SK-N-SH (cell line): ENCODE measurements at regions not wholly inside any gene's neighbourhood (a gene's known extent, or its start where the extent isn't known, plus 50 kb on each side); places are given as distances from the start of the nearest gene placed in this dataset.

Source experiments
- CTCF ChIA-PET: fragments of 300-600, 350-600 bp; formaldehyde crosslinking; extraction: SDS; loops from one replicate; lab custom pipeline; 2021; lab: Yijun Ruan, JAX
- POLR2A ChIA-PET: fragments of 350-600 bp; sonication (Branson Sonifier 250); formaldehyde crosslinking; extraction: SDS; loops from one replicate; lab custom pipeline; 2020; ENCODE audit warnings: antibody characterized with exemption, inconsistent platforms; lab: Yijun Ruan, JAX
- DNase-seq: peaks from one replicate; pipeline ENCODE4 v3.0.0; 2012
- H2AFZ ChIP-seq: fragments of 200-600 bp; sonication (generic); 2 replicates; pipeline ENCODE4 v1.8.1; 2016; ENCODE audit warnings: antibody characterized with exemption, mild to moderate bottlenecking, low read depth
- H3F3A ChIP-seq: fragments of 200-600 bp; sonication (generic); replicated peaks from 2 replicates; pipeline ENCODE3; 2016; ENCODE audit warnings: antibody characterized with exemption, mild to moderate bottlenecking; ENCODE audit not compliant: insufficient read depth
- H3K27ac ChIP-seq, 2 experiments: fragments of 200-500 bp in 1 of 2; fragments of 200-600 bp in 1 of 2; sonication (Bioruptor generic) in 1 of 2; sonication (generic), shearing (Covaris generic) in 1 of 2; 2 replicates each; pipeline versions ENCODE4 v1.5.1 to v1.6.1; 2014 to 2016; ENCODE audit warnings: low read depth in 2 of 2, inconsistent platforms in 1 of 2, low read length in 1 of 2, mild to moderate bottlenecking in 1 of 2, mixed read lengths in 1 of 2
- H3K27me3 ChIP-seq: fragments of 200-600 bp; sonication (generic), shearing (Covaris generic); 2 replicates; pipeline ENCODE4 v1.6.1; 2016; ENCODE audit warnings: mixed run types; ENCODE audit not compliant: insufficient read depth
- H3K36me3 ChIP-seq, 2 experiments: fragments of 200-500 bp in 1 of 2; fragments of 200-600 bp in 1 of 2; sonication (Bioruptor generic) in 1 of 2; sonication (generic) in 1 of 2; replicated peaks in 1 of 2; 2 replicates each; pipeline versions ENCODE3 to v1.5.1; 2014 to 2016; ENCODE audit warnings: low read length in 1 of 2, mild to moderate bottlenecking in 1 of 2; ENCODE audit not compliant: insufficient read depth in 2 of 2, control insufficient read depth in 1 of 2
- H3K4me1 ChIP-seq, 2 experiments: fragments of 200-500 bp in 1 of 2; fragments of 200-600 bp in 1 of 2; sonication (Bioruptor generic) in 1 of 2; sonication (generic), shearing (Covaris generic) in 1 of 2; 2 replicates each; pipeline versions ENCODE4 v1.5.1 to v1.6.1; 2014 to 2016; ENCODE audit warnings: low read depth in 1 of 2, low read length in 1 of 2, mixed run types in 1 of 2; ENCODE audit not compliant: insufficient read depth in 2 of 2, control insufficient read depth in 1 of 2
- H3K4me2 ChIP-seq: fragments of 200-600 bp; sonication (generic), shearing (Covaris generic); 2 replicates; pipeline ENCODE4 v1.6.1; 2017; ENCODE audit warnings: mixed run types
- H3K4me3 ChIP-seq, 2 experiments: fragments of 200-500 bp in 1 of 2; fragments of 200-600 bp in 1 of 2; sonication (Bioruptor generic) in 1 of 2; sonication (generic), shearing (Covaris generic) in 1 of 2; 2 replicates each; pipeline versions ENCODE4 v1.5.1 to v1.8.1; 2014 to 2016; ENCODE audit warnings: low read depth in 2 of 2, inconsistent platforms in 1 of 2, low read length in 1 of 2, mild to moderate bottlenecking in 1 of 2, mixed read lengths in 1 of 2, moderate library complexity in 1 of 2
- H3K79me2 ChIP-seq: fragments of 200-600 bp; sonication (generic); 2 replicates; pipeline ENCODE4 v1.8.1; 2017; ENCODE audit warnings: mild to moderate bottlenecking; ENCODE audit not compliant: insufficient read depth
- H3K9ac ChIP-seq: fragments of 200-600 bp; sonication (generic); 2 replicates; pipeline ENCODE4 v1.6.1; 2017; ENCODE audit warnings: mixed run types
- H3K9me2 ChIP-seq: fragments of 200-600 bp; sonication (generic); 2 replicates; pipeline ENCODE4 v1.6.1; 2017; ENCODE audit warnings: mixed run types
- H3K9me3 ChIP-seq: fragments of 200-600 bp; sonication (generic); 2 replicates; pipeline ENCODE4 v1.6.1; 2017; ENCODE audit warnings: mixed run types, mild to moderate bottlenecking, moderate library complexity
- H4K20me1 ChIP-seq: fragments of 200-600 bp; sonication (generic); 2 replicates; pipeline ENCODE4 v1.6.1; 2017; ENCODE audit warnings: mild to moderate bottlenecking, mixed run types; ENCODE audit not compliant: insufficient read depth
- CHD2 ChIP-seq: fragments of 150-350 bp; IDR thresholded peaks from 2 replicates; pipeline ENCODE4 v1.6.1; 2018; ENCODE audit warnings: low read length; ENCODE audit not compliant: partially characterized antibody
- CTCF ChIP-seq: fragments of 200-600 bp; sonication (generic); IDR thresholded peaks from 2 replicates; pipeline ENCODE4 v1.6.1; 2017; ENCODE audit warnings: antibody characterized with exemption, mild to moderate bottlenecking, moderate library complexity
- FOXM1 ChIP-seq: IDR thresholded peaks from 2 replicates; pipeline ENCODE4 v1.4.0; 2012; ENCODE audit warnings: low read depth, mild to moderate bottlenecking
- GATA2 ChIP-seq: sonication (generic); formaldehyde crosslinking; IDR thresholded peaks from 2 replicates; pipeline ENCODE4 v1.5.0; 2020; ENCODE audit warnings: mild to moderate bottlenecking, missing genetic modification reagents
- JUND ChIP-seq: IDR thresholded peaks from 2 replicates; pipeline ENCODE4 v1.4.0; 2012
- MAX ChIP-seq: IDR thresholded peaks from 2 replicates; pipeline ENCODE4 v1.4.0; 2012; ENCODE audit warnings: low read depth
- MXI1 ChIP-seq: IDR thresholded peaks from 2 replicates; pipeline ENCODE4 v1.6.1; 2012; ENCODE audit warnings: mild to moderate bottlenecking, low read depth, low read length, improper control_type of control experiment
- POLR2AphosphoS5 ChIP-seq: IDR thresholded peaks from 2 replicates; pipeline ENCODE4 v1.6.1; 2012; ENCODE audit warnings: low read depth, low read length
- RAD21 ChIP-seq: IDR thresholded peaks from 2 replicates; pipeline ENCODE4 v1.6.1; 2012; ENCODE audit warnings: mild to moderate bottlenecking, low read length
- RFX5 ChIP-seq: IDR thresholded peaks from 2 replicates; pipeline ENCODE4 v1.6.1; 2012; ENCODE audit warnings: mild to moderate bottlenecking, improper control_type of control experiment, low read length
- RXRA ChIP-seq: IDR thresholded peaks from 2 replicates; pipeline ENCODE4 v1.4.0; 2012; ENCODE audit warnings: low read depth, mild to moderate bottlenecking, borderline replicate concordance
- SIN3A ChIP-seq: IDR thresholded peaks from 2 replicates; pipeline ENCODE4 v1.6.1; 2012; ENCODE audit warnings: low read depth, mild to moderate bottlenecking, low read length, moderate library complexity, borderline replicate concordance
- SMC3 ChIP-seq: IDR thresholded peaks from 2 replicates; pipeline ENCODE4 v1.6.1; 2012; ENCODE audit warnings: low read depth, low read length, improper control_type of control experiment
- TAF1 ChIP-seq: IDR thresholded peaks from 2 replicates; pipeline ENCODE4 v1.6.1; 2012; ENCODE audit warnings: low read depth, mild to moderate bottlenecking, low read length, moderate library complexity, borderline replicate concordance
- TCF12 ChIP-seq: IDR thresholded peaks from 2 replicates; pipeline ENCODE4 v1.4.0; 2012
- TEAD4 ChIP-seq: IDR thresholded peaks from 2 replicates; pipeline ENCODE4 v1.4.0; 2012; ENCODE audit warnings: mild to moderate bottlenecking, borderline replicate concordance; ENCODE audit not compliant: insufficient read depth
- USF1 ChIP-seq: IDR thresholded peaks from 2 replicates; pipeline ENCODE4 v1.4.0; 2012; ENCODE audit warnings: low read depth, borderline replicate concordance
- YY1 ChIP-seq: IDR thresholded peaks from 2 replicates; pipeline ENCODE4 v1.4.0; 2012; ENCODE audit warnings: low read depth, mild to moderate bottlenecking
- ZBTB33 ChIP-seq: IDR thresholded peaks from 2 replicates; pipeline ENCODE4 v1.4.0; 2012; ENCODE audit warnings: low read depth, borderline replicate concordance
- WGBS: methylation state at CpG from one replicate; pipeline ENCODE4 v1.1.6; 2017; ENCODE audit warnings: low lambda C conversion rate; 5-methylcytosine and 5-hydroxymethylcytosine counted together
- TF ChIP-seq, protein P1 (sequence below): IDR thresholded peaks from 2 replicates; pipeline ENCODE4 v1.6.1; 2012; ENCODE audit warnings: mild to moderate bottlenecking, low read depth, low read length, moderate library complexity

DNA sequence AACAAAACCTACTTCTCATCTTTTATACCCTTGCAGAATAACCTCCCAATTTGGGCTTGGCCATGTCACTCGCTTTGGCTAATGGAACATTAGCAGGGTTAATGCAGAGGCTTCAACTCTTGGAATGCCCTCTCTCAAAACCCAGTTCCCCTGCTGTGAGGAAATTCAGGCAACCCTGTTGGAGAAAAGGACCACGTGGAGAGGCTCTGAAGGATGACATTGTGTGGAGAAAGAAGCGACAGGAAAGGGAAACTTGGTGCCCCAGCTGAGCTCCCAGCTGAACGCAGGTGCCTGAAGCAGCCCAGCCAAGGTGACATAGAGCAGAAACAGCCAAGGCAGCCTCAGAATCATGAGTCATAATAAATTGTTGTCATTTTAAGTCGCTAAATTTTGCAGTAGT, 214.2 kb upstream of the GHITM start:
- no peaks in the 10 kb centered on the region for H3K4me1 ChIP-seq
- no peak overlapping the region for H3K9ac ChIP-seq
- H3K4me2 ChIP-seq: no peak overlapping the region
- no peak overlapping the region for H3K27ac ChIP-seq
- H3K4me3 ChIP-seq: no peak overlapping the region
- POLR2A ChIA-PET: no interaction called here
- DNase-seq: no peak
- H4K20me1 ChIP-seq: no peaks in the 10 kb centered on the region
- no peaks in the 10 kb centered on the region for H3K27me3 ChIP-seq
- no peak overlapping the region for H2AFZ ChIP-seq
- no peaks in the 10 kb centered on the region for H3F3A ChIP-seq
- CTCF ChIA-PET: no interaction called here
- 26% methylated on average over 5 of the region's 5 CpGs for WGBS
- no peaks in the 10 kb centered on the region for H3K79me2 ChIP-seq
- TF ChIP-seq TEAD4 (no peak), CTCF (no peak)
- H3K36me3 ChIP-seq: no peaks in the 10 kb centered on the region
- no peaks in the 10 kb centered on the region for H3K9me3 ChIP-seq
- H3K9me2 ChIP-seq: no peaks in the 10 kb centered on the region

DNA sequence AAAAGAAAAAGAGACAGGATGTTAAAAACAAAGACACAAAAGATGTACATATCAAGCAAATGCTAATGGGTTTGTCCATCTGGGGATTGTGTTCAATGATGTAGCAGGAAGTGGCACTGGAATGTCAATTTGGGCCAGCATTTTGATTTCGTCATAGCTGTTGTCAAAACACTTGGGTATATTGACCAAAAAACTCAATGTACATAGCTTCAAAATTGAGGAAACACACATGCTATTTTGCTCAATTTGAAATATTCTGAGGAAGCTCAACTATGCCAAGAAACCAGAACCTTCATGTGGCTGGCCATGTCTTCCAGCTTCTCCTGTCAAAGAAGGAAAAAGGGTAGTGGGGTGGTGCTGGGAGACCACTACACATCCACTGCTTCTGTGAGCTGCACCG, 212.7 kb upstream of the GHITM start:
- H3K9me2 ChIP-seq: no peaks in the 10 kb centered on the region
- no peaks in the 10 kb centered on the region for H3K4me1 ChIP-seq
- CTCF ChIA-PET: interaction anchor here (0.9 kb wide), 1 partner anchor 9 kb away, joined by 3 read pairs; no protein-coding TSS in a partner anchor
- H3K9ac ChIP-seq: no peak overlapping the region
- no peak overlapping the region for H3K4me3 ChIP-seq
- H3K79me2 ChIP-seq: no peaks in the 10 kb centered on the region
- no peaks in the 10 kb centered on the region for H3K9me3 ChIP-seq
- H4K20me1 ChIP-seq: no peaks in the 10 kb centered on the region
- H3K27me3 ChIP-seq: no peaks in the 10 kb centered on the region
- TF ChIP-seq ZBTB33 (no peak), RXRA (no peak), JUND (no peak), GATA2 (no peak), FOXM1 (no peak), SIN3A (no peak), CHD2 (no peak), MXI1 (no peak), USF1 (no peak), SMC3 (no peak), RFX5 (no peak), TAF1 (no peak), RAD21 (no peak), MAX (no peak), YY1 (no peak), TCF12 (no peak), POLR2AphosphoS5 (no peak)
- TF ChIP-seq, protein P1, sequence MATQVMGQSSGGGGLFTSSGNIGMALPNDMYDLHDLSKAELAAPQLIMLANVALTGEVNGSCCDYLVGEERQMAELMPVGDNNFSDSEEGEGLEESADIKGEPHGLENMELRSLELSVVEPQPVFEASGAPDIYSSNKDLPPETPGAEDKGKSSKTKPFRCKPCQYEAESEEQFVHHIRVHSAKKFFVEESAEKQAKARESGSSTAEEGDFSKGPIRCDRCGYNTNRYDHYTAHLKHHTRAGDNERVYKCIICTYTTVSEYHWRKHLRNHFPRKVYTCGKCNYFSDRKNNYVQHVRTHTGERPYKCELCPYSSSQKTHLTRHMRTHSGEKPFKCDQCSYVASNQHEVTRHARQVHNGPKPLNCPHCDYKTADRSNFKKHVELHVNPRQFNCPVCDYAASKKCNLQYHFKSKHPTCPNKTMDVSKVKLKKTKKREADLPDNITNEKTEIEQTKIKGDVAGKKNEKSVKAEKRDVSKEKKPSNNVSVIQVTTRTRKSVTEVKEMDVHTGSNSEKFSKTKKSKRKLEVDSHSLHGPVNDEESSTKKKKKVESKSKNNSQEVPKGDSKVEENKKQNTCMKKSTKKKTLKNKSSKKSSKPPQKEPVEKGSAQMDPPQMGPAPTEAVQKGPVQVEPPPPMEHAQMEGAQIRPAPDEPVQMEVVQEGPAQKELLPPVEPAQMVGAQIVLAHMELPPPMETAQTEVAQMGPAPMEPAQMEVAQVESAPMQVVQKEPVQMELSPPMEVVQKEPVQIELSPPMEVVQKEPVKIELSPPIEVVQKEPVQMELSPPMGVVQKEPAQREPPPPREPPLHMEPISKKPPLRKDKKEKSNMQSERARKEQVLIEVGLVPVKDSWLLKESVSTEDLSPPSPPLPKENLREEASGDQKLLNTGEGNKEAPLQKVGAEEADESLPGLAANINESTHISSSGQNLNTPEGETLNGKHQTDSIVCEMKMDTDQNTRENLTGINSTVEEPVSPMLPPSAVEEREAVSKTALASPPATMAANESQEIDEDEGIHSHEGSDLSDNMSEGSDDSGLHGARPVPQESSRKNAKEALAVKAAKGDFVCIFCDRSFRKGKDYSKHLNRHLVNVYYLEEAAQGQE: no peak
- H3K4me2 ChIP-seq: no peak overlapping the region
- no peaks in the 10 kb centered on the region for H3F3A ChIP-seq
- no peaks in the 10 kb centered on the region for H3K36me3 ChIP-seq
- DNase-seq: no peak
- POLR2A ChIA-PET: no interaction called here
- H2AFZ ChIP-seq: no peak overlapping the region
- H3K27ac ChIP-seq: no peak overlapping the region
- 38% methylated on average over 2 of the region's 2 CpGs for WGBS
